ENCODE measurements at regions not wholly inside any gene's neighbourhood (a gene's known extent, or its start where the extent isn't known, plus 50 kb on each side); places are given as distances from the start of the nearest gene placed in this dataset.

GRCh38 chr21:35226968-35227744 is 178.1 kb upstream of the RUNX1 start:
- H3K27me3 Mint-ChIP-seq (ENCODE audit: low read depth), result peaks cover 3% of the 10 kb centered on the region; the same call in 1 of the 2 replicates
- Histone ChIP-seq H3K14ac (ENCODE audit: insufficient read depth, low read length) (0 out of 2 replicates have a peak overlapping the region, but pooled peaks have one; percentile 23), H3K27me3 (ENCODE audit: insufficient read depth, low read length) (no peaks in the 10 kb centered on the region), H4K8ac (replicated peaks; ENCODE audit: insufficient read length, low read depth, low read length) (no peak overlapping the region), H3K4me2 (ENCODE audit: insufficient read depth, insufficient read length, low read length) (no peak overlapping the region), H2AK5ac (ENCODE audit: insufficient read length, low read length) (no peak overlapping the region), H3K18ac (ENCODE audit: insufficient read length, low read depth, low read length) (no peak overlapping the region), H2BK5ac (ENCODE audit: insufficient read length, low read length) (no peak overlapping the region), H2BK12ac (ENCODE audit: insufficient read length, low read depth, low read length) (no peak overlapping the region), H3K23ac (ENCODE audit: insufficient read length, low read depth, low read length) (no peak overlapping the region), H2BK20ac (ENCODE audit: low read depth, low read length, poor library complexity, severe bottlenecking) (no peak overlapping the region), H3K9me3 (ENCODE audit: control insufficient read depth, low read depth, low read length) (no peaks in the 10 kb centered on the region), H3K4me1 (ENCODE audit: insufficient read depth, low read length) (peaks cover 11% of the 10 kb centered on the region; the same call in 1 of the 2 replicates), H3K23me2 (ENCODE audit: insufficient read length, low read depth, low read length, poor library complexity, severe bottlenecking) (no peaks in the 10 kb centered on the region), H3K4ac (ENCODE audit: low read depth, low read length) (no peak overlapping the region), H2BK15ac (ENCODE audit: low read depth, low read length) (no peak overlapping the region), H2BK120ac (ENCODE audit: low read depth, low read length, poor library complexity, severe bottlenecking) (no peak overlapping the region), H4K20me1 (ENCODE audit: control insufficient read depth, insufficient read depth, insufficient read length) (no peaks in the 10 kb centered on the region), H3K79me1 (ENCODE audit: insufficient read depth, low read depth, low read length, poor library complexity, severe bottlenecking) (no peaks in the 10 kb centered on the region), H3K9ac (ENCODE audit: extremely low read depth, insufficient read length, low read length) (no peak overlapping the region), H3K56ac (ENCODE audit: insufficient read length, low read depth, low read length) (no peak overlapping the region), H3K79me2 (ENCODE audit: insufficient read depth, low read length) (no peaks in the 10 kb centered on the region), H2AFZ (ENCODE audit: low read length) (no peak overlapping the region), H4K5ac (ENCODE audit: insufficient read length, low read depth, low read length) (no peak overlapping the region), H4K91ac (ENCODE audit: insufficient read length, low read depth, low read length) (no peak overlapping the region), H3T11ph (ENCODE audit: low read length) (no peak overlapping the region), H3K27ac (ENCODE audit: insufficient read length, low read depth, low read length) (no peak overlapping the region)
- no peak overlapping the region for H3K4me3 Mint-ChIP-seq
- H3K4me1 Mint-ChIP-seq, result peaks cover 26 to 30% of the 10 kb centered on the region in 2 experiments
- DNase-seq, result no peak
- no peaks in the 10 kb centered on the region for H3K36me3 Mint-ChIP-seq (ENCODE audit: insufficient read depth in 1 of 3, low read depth in 3 of 3)
- H3K9me3 Mint-ChIP-seq, result no peaks in the 10 kb centered on the region
- WGBS (ENCODE audit: extremely low coverage, insufficient read length, low lambda C conversion rate), result no CpG with 5 or more reads among the region's 13 CpGs
- peak overlapping the region in 2 of 3 experiments; percentile 62 to 86; a peak in 4 of 7 replicates for H3K27ac Mint-ChIP-seq
- no peak for TF ChIP-seq CTCF (conservative IDR thresholded peaks at IDR 0.05)

Data from H9 (cell line).